NCI-H345 (cell line): ENCODE measurements at regions not wholly inside any gene's neighbourhood (a gene's known extent, or its start where the extent isn't known, plus 50 kb on each side); places are given as distances from the start of the nearest gene placed in this dataset.
A peak's percentile ranks its signal among the peaks of the same experiment; 100 is the strongest.
"Not testable (repeated sequence)": the region's sequence is repeated elsewhere in the genome, so short reads cannot be mapped to it uniquely, and the experiment has no call there.

ENCODE experiments used
- DNase-seq: peaks from one replicate; lab custom pipeline; 2025; lab: John Stamatoyannopoulos, UW

DNA sequence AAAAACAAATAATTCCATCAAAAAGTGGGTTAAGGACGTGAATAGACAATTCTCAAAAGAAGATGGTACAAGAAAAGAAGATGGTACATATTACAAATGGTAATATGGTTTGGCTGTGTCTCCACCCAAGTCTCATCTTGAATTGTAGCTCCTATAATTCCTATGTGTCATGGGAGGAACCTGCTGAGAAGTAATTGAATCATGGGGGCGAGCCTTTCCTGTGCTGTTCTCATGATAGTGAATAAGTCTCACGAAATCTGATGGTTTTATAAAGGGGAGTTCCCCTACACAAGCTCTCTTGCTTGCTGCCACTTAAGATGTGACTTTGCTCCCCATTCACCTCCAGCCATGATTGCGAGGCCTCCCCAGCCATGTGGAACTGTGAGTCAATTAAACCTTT lies 172.9 kb downstream of the C11orf91 start:
- DNase-seq, result not testable (repeated sequence)

DNA sequence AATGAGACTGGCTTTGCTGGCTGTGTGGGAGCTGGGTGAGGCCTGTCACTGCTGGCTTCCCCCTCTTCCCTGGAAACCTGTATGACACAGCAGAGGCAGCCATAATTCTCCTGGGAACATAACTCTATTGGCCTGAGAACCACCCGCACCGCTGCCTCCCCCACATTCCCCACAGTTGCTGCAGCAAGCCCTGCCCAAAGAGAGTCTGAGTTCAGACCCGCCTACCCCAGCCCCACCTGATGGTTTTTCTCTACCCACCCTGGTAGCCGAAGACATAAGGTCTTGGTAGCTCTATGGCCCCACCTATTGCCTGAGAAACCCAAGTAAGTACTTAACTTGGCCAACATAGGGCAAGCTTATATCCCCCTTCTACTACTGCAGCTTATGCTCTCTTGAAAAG lies 174.8 kb downstream of the C11orf91 start:
- no peak for DNase-seq

DNA sequence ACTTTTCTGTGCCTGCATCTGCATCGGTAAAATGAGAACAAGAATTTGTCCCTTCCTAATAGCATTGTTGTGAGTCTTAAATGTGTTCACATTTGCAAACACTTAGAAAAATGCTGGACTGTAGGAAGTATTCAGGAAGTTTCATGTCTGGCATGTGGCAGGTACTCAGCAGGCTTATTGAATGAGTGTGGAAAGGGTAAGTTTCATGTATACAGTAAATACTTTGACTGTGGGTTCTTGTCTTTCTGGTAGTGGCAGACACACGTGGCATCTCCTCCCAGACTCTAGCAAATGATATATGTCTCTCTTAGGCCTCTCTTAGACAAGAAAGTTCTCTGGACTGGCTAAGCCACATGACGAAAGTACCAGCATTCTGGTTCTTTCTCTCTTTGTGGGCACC lies 179.2 kb downstream of the C11orf91 start:
- no peak for DNase-seq

DNA sequence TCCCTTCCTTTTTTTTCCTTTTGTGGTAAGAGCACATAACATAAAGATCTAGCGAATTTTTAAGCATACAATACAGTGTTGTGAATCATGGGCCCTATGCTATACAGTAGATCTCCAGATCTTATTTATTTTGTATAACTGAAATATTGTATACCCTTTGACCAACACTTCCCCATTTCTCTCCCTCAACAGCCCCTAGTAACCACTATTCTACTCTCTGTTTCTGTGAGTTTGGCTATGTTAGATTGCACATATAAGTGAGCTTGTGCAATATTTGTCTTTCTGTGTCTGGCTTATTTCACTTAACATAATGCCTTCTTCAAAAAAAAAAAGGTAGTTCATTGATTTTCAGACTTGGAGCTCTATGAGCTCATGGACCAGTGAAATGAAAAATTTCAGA lies 180.5 kb downstream of the C11orf91 start:
- DNase-seq, result no peak

DNA sequence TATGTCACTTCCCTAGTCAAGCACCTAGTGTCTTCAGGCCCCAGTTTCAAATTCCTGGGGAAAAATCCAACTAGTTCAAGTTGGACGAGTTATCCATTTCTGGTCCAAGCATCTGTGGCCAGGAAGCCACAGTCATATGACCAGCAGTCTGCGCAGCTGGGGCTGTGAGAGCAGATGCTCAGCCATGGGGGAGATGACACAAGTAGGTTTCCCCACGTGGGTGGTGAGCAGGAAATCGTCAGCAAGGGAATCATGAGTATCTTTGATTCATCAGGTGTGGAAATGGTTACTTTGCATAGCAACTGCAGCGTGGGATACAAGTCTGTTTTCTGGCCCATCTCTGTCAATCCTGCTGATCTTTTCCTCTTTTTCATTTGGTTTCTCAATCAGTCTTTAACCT lies 185.3 kb downstream of the C11orf91 start:
- no peak for DNase-seq

DNA sequence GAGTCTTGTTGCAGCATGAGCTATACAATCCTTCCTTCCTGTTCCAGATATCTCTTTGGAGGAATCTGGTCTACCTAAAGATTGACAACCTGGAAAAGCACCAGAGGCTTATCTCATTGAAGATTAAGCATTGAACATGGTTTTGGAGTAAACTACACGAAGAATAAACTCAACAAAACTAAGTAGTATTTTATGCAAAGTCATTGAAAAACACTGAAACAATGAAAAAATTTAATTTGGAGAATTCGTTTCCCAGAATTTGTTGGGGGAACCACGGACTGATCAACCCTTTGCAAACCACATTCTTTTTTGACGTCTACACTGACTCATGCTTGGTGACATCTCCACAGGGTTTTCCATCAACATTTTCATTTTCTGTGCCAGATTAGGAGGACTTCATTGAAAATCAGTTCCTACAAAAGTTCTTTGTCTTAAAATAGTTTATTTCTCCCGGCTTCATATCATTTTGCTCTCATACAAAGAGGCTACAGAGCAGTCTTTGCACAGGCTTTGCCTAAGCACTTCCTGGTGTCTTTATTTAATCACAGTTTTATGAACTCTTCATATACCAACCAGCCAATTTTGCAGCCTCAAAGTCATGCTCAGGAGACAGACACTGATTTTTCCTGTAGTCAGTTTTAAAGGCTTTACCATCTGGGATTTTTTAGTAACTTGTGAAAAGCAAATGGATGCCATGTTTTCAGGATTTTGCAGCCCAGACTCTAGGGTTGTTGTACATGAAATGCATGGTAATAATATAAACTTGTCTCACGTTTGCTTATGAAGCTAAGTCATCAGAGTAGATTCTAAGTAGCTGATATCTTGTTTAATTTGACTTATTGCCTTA lies 186.3 kb downstream of the C11orf91 start:
- no peak for DNase-seq

DNA sequence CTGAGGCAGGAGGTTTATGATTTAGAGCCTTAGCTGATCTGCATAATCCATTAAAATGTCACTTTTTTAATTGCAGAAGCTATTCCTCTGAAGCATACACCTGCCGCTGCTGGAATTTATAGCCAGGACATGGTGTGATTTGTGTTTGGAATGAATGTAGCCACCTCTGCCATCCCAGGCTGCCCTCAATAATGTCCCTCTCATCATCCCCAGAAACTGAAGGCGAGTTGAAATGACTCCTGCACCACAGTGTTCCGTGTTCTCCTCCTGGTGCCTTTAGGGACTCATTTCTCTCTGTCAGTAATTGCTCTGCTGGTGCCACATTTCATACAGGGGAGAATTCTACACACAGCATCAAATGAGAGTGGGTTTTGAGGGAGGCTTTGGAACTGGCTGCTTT lies 191.0 kb downstream of the C11orf91 start:
- DNase-seq, result no peak

DNA sequence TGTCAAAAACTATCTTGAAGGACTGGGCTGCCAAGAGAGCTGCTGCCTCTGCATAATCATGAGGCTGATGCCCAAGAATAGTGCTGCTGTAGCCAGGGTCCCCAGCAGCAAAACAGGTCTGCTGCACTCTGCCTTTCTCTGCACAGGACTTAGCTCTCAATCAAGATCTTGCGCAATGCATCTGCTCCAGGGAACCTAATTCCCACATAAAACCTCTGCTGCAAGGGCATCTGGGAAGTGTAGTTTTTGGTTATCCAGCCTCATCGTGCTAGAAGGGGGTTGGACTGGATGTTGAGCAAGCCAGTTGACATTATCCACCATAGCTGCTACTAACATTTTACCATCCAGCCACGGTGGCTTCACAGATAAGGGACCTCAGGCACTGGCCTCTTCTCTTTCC lies 192.7 kb downstream of the C11orf91 start:
- DNase-seq, result no peak

DNA sequence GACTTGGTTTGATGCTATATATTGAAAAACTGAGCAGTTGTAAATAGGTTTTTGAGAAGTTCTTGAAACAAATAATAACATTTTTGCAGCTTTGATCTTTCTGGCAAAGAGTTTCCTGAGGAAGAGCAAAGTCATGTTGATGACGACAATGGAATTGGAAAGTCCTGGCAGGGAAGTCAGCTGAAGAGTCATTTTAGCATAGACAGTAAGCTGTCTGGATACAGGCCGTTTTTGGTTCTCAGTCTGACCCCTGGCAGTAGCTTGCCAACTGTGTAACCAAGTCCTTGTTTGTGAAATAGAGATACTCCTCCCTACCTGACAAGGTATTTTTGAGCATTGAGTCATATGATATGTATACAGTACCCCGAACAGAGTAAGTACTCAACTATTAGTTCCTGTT lies 193.3 kb downstream of the C11orf91 start:
- DNase-seq, result no peak

DNA sequence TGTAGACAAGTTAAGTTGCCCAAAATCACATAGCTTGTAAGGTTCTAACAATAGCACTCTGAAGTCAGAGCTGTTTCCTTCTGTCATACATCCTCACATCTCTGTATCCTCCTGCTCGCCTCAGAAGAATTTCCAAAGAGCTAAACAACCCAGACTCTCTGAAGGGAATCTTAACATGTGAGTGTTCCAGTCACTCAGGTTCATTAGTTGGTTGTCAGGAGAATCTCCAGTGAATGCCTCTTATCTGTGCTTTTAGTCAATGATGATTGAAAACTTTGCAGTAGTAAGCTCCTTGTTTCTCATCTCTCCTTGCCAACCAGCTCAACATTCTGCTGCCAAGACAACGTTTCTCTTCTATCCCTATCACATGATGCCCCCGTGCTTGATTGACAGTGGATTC lies 195.5 kb downstream of the C11orf91 start:
- DNase-seq, result no peak

DNA sequence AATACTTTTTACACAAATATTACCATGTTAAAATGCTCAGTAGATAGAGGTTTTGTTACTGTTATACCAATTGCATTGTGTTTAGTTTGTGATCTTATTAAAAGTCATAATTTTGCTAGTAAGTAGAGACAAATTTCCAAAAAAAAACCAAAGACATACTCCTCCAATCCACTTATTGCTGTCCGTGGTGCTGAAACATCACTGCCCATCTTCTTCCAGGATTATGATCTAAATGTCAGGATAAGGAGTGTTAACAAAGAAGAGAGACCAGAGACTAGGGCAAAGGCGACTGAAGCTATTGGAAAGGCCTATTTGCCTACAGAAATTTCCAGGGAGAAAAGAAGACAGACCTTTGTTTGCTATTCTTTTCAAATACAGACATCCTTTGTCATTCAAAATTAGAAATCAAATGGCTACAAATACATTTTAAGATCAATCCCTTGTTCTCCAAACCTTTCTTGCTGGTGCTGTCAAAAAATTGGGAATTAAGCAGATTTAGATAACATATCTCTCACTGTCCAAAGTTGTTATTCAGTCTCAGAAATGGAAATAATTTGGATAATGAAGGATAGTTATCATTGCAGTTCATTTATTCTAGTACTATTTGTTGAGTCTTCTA lies 199.7 kb downstream of the C11orf91 start:
- no peak for DNase-seq

DNA sequence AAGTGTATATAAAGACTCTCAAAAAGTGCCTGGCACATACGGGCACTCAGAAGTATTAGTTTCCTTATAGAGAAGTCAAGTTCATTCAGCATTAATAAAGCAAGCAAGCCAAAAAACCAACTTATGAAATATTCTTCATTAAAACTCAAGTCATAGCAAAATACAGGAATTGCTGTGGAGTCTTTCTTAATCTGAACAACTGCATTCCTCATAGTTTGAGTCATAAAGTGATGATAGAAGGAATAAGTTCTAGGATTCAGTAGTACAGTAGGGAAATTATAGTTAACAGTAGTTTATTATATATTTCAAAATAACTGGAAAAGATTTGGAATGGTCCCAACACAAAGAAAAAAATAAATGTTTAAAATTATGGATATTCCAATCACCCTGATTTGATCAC lies 200.3 kb downstream of the C11orf91 start:
- no peak for DNase-seq

DNA sequence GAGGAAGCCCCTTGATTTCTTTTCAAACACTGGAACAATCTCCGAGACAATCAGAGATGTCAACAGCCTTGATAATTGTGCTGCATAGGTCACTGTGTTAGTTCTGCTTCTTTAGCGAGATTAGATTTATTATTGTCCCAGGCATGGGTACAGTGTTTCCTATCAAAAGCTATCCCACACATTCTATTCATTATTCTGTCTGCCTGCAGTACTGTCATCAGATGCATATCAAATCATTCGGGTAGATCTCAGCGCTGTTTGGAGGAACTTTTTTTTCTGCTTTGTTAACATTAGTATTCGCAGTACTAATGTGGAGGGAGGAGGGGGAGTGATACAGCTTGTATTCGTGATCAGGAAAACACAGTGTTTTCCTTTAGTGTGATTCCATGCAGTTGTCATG lies 208.0 kb downstream of the C11orf91 start:
- DNase-seq, result no peak

DNA sequence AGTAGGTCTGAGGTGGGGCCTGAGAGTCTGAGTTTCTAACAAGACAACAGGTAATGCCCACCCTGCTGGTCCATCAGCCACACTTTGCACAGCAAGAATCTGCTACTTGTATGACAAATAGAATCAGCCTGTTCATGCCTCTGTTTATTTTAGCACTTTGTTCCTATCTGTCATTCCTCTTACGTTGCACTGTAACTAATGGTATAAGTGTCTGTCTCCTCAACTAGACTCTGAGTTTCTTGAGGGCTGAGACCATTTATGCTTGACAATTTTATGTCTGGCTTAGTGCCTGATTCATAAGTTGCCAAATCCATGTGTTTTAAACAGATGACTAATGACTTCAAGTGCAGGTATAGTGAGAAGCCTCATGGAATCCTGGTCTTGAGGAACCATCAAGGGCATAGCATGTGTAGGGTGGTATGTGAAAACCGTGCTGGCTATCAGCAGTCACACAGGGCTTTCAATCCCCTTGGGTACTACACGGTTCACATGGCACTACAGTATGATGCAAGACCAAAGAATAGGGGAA lies 209.7 kb downstream of the C11orf91 start:
- no peak for DNase-seq

DNA sequence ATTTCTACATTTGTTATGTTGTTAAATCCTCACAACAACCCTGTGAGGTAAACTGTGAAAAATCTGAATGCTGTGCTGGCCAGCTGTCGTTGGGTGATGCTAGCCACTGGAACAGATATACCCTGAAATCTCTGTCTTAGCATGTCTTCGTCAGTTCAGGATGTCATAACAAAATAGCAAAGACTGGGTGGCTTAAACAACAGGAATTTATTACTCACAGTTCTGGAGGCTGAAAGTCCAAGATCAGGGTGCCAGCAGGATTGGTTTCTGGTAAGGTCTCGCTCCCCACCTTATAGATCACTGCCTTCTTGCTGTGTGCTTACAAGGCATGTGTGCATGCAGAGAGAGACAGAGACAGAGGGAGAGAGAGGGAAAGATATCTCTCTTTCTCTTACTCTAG lies 211.7 kb downstream of the C11orf91 start:
- DNase-seq, result no peak

DNA sequence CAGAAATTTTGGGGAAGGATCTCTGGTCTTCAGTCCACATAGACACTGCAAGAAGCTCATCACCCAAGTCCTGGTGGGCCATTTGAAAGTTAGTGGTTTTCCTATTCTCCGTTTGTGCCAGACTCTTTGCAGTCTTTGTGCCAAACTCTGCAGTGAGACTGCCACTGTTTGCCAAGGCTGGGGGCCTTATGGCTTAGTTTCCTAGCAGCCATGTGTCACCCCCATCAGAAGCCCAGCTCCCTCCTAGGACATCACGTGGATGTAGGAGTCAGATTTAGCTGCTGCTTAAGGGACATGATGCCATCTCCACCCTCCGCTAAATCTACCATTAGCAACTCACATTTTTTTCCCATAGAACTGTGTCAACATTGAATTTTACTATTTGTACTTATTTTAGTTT lies 220.0 kb downstream of the C11orf91 start:
- DNase-seq, result no peak

DNA sequence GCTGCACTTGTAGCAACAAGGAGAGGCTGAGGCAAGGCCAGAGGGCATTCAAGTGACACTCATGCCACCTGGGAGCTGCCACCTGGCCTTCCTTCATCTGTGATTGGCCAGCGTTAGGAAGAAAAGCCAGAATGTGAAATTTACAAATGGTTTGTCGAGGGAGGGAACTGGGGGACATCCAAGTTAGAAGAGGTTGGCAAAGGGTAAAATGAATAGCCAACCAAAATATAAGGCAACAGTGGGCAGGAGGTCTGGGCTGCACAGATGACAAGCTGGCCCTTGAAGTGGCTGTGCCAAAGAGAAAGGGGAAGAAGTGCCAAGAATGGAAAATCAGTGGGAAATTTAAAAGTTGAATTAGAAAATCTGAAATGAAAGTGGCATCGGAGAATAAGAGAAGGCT lies 221.4 kb downstream of the C11orf91 start:
- DNase-seq, result no peak

DNA sequence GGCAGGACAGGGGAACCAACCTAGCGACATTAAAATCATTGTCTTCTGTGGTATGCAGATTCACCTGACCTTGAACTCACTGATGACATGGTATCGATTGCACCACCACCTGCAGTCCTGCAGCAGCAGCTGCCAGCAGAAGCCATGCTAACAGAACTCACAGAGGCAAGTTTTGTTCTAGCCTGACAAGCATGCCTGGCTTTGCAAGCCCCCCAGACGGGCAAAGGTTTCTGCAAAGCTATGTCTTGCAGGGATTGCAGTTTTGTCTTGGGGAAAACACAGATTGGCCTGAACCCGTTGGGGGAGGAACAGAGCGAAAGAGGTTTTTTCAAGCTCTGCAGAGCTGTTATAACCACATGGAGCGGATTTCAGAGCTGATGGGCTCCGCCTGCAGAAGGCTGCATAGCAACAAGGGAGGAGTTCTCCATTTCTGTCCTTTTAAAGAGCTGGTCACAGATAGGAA lies 221.0 kb downstream of the HIPK3 start:
- DNase-seq, result peak; percentile 62

DNA sequence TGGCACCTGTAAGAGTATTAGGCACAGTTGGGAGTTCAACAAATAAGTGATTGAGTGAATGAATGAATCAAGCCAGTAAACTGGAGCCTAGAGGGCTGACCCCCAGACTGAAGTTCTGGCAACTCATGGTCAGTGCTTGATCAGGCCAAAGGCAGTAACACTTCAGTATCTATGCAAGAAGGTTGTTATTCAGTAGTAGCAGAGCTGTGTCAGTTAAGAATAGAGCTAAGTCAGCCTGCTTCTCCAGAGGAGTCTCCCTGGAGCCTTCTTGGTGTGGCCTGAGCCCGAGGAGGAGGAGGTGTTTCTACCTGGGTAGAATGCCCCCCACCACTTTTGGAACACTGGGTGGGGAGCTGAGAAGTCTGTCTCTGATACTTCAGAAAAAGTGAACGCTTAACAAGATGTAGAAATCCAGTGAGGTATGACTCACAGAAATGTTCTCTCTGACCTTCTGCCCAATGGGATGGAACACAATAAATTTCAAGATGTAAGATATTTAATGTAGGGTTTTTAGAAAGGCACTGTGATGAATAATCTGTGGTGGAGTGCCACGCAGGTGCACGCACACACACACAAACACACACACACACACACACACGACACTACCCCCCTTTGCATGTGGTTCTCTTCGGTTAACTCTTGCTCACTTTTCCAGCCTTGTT lies 219.9 kb downstream of the HIPK3 start:
- DNase-seq, result no peak

DNA sequence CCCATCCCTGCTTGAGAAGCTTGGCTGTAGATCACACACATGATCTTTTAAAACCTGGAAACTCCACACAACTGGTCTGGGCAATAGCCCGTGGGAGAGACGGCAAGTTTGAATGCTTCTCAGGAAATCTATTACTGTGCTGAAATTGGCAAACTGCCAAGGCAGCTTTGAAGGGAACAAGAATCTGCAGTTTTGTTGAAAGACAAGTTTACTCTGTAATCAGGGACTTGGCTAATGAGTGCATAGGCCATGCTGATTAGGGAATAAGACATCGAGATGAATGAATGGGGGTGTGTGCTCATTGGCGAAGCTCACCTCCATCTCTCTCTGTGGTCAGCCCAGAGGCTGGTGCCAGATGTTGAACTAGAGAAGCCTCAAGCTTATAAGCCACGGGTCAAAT lies 218.8 kb downstream of the HIPK3 start:
- peak; percentile 66 for DNase-seq

DNA sequence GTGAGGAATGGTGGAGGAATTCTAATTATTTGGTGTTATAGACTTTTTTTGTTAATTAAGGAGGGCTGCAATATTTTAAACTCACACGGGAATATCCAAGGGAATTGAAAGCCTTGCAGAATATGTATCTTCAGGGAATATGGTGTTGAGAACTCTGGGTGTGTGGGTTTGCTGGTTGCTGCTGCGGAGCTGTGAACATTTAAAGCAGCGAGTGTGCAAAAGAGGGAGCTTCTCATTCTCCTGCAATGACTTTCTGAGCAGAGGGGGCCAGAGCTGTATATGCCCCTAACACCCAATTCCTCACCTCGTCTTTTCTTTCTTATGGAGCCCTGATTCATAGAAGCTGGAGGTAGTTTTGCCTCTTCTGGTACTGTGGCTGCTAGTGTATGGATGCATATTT lies 217.7 kb downstream of the HIPK3 start:
- no peak for DNase-seq

DNA sequence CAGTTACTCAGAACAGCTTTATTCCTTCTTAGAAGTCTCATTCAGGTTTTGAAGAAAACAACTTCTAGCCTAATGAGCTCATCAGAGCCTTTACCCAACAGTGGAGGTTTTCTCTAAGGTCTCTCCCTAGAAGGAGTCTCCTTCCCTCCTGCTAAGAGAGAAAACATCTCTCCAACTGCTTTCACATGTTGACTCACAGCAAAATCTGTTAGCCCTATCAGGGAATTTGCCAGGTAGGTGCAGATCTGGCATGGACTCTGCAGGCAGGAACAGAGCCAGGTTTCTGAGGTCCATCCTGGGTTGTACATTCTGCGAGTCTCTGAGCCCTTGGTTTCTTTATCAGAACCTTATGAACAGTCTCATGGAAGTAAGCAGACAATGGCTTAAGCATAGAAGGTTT lies 214.4 kb downstream of the HIPK3 start:
- no peak for DNase-seq

DNA sequence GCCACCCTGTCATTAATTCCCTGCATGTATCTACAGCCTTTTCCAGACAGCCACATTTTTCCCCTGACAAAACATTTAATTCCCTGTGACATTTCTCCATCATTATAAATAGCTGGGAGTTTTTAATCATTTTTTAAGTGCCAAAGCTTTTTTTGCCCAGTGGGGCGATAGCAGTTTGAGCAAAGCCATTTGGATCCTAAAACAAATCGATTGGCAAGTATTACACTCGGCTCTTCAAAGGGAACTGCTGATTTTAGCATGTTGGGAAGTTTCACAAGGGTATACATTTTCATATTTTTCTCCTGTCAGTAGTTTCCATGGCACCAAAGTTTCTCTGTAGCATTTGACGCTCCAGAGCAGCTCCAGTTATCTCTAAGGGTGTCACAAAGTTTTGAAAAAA lies 210.8 kb downstream of the HIPK3 start:
- DNase-seq, result no peak
